PC-9 (cell line): ENCODE measurements at regions not wholly inside any gene's neighbourhood (a gene's known extent, or its start where the extent isn't known, plus 50 kb on each side); places are given as distances from the start of the nearest gene placed in this dataset.
"Not testable (repeated sequence)": the region's sequence is repeated elsewhere in the genome, so short reads cannot be mapped to it uniquely, and the experiment has no call there.

Experiments used
- EZH2 ChIP-seq: fragments of 200-600 bp; sonication (generic); IDR thresholded peaks from 2 replicates; pipeline ENCODE4 v1.8.0; 2017; ENCODE audit warnings: antibody characterized with exemption, low read depth
- TF ChIP-seq, protein P1 (sequence below): fragments of 200-600 bp; sonication (generic); conservative IDR thresholded peaks from 2 replicates; pipeline ENCODE4 v1.6.1; 2017; ENCODE audit warnings: mixed run types, antibody characterized with exemption, mild to moderate bottlenecking, moderate library complexity

DNA sequence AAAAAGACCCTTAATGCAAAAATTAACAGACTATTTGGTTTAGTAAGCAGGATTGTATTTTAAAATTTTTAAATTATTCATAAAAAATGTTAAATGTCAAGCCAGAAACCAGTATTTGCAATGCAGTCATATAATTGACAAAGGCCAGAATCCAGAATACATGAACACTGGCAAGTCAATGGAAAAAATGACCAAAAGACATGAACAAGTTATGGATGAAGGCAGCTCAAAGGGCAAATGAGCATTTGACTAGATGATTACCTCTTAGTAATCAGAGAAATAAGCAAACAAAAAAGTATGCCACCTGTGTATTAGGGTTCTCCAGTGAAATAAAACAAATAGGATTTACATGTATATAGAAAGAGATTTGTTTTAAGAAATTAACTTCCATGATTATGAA, 80.9 kb upstream of the PLGLB2 start:
- TF ChIP-seq, protein P1, sequence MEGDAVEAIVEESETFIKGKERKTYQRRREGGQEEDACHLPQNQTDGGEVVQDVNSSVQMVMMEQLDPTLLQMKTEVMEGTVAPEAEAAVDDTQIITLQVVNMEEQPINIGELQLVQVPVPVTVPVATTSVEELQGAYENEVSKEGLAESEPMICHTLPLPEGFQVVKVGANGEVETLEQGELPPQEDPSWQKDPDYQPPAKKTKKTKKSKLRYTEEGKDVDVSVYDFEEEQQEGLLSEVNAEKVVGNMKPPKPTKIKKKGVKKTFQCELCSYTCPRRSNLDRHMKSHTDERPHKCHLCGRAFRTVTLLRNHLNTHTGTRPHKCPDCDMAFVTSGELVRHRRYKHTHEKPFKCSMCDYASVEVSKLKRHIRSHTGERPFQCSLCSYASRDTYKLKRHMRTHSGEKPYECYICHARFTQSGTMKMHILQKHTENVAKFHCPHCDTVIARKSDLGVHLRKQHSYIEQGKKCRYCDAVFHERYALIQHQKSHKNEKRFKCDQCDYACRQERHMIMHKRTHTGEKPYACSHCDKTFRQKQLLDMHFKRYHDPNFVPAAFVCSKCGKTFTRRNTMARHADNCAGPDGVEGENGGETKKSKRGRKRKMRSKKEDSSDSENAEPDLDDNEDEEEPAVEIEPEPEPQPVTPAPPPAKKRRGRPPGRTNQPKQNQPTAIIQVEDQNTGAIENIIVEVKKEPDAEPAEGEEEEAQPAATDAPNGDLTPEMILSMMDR: not testable (repeated sequence)
- not testable (repeated sequence) for TF ChIP-seq EZH2
